Tibial artery (tissue), 4 donors: ENCODE measurements at regions not wholly inside any gene's neighbourhood (a gene's known extent, or its start where the extent isn't known, plus 50 kb on each side); places are given as distances from the start of the nearest gene placed in this dataset.

Source experiments
- DNase-seq, 2 donors: peaks; one replicate each; pipeline ENCODE4 v3.0.0-alpha.2; 2019
- H3K27ac ChIP-seq, 2 donors: fragments of 200-600 bp; sonication (generic) in 1 of 2; 1 replicate in 1 of 2; 2 replicates in 1 of 2; pipeline ENCODE4 v1.5.1; 2018 to 2019; ENCODE audit warnings: mild to moderate bottlenecking in 1 of 2
- H3K27me3 ChIP-seq, 2 donors: fragments of 200-600 bp; sonication (generic) in 1 of 2; one replicate each; pipeline versions ENCODE4 v1.5.1 to v1.6.0; 2016 to 2019
- H3K36me3 ChIP-seq, 3 donors: fragments of 200-600 bp; sonication (generic) in 2 of 3; one replicate each; pipeline ENCODE4 v1.5.1; 2016 to 2019; ENCODE audit warnings: mild to moderate bottlenecking in 2 of 3
- H3K4me1 ChIP-seq, 4 donors: fragments of 200-600 bp; sonication (generic) in 2 of 4; 1 replicate in 3 of 4; 2 replicates in 1 of 4; pipeline ENCODE4 v1.5.1; 2016 to 2019
- H3K4me3 ChIP-seq, 2 donors: fragments of 200-600 bp; sonication (generic) in 1 of 2; 1 replicate in 1 of 2; 2 replicates in 1 of 2; pipeline ENCODE4 v1.5.1; 2018 to 2019; ENCODE audit warnings: mild to moderate bottlenecking in 2 of 2
- H3K9me3 ChIP-seq, 3 donors: fragments of 200-600 bp; sonication (generic) in 1 of 3; one replicate each; pipeline ENCODE4 v1.5.1; 2016 to 2019
- intact Hi-C: fragments of 100-400 bp; cut with DNase I; formaldehyde crosslinking; loops from one replicate; pipeline ENCODE4 v1.15.0; 2023; ENCODE audit warnings: low total_unique reads
- TF ChIP-seq, protein P1 (sequence below), 2 experiments: fragments of 200-600 bp in 1 of 2; fragments of 450-650 bp in 1 of 2; IDR thresholded peaks; one replicate each; pipeline ENCODE4 v1.5.1; 2017 to 2019; ENCODE audit warnings: antibody characterized with exemption in 2 of 2, mild to moderate bottlenecking in 1 of 2, moderate library complexity in 1 of 2

DNA sequence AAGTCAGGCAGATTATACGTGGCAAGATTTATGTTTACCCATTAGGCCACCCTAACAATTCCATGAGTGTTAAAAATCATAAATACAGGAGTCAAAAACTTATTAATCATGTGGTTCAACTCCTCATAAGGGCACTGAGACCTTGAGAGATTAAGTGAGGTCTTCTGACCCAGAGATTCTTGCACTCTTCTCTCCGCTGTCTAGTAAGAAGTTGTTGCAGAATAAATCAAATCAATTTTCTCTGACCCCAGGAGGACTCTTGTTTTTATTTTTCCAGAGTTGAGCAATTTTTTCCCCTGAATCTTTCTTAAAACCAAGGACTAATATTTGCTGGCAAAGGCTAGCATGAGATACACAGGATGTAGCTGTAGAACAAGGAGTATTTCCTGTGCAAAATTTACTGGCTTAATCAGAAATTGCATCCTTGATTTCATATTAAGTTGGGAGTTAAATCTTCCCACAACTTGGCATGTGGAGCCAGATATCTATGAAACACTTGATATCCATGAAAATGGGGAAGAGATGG lies 90.9 kb upstream of the PTHLH start:
- Histone ChIP-seq H3K27ac (no peak overlapping the region), H3K36me3 (no peaks in the 10 kb centered on the region), H3K27me3 (no peaks in the 10 kb centered on the region), H3K9me3 (no peaks in the 10 kb centered on the region), H3K4me3 (no peak overlapping the region), H3K4me1 (peaks cover 0 to 16% (median 0%) of the 10 kb centered on the region in 4 donors)
- intact Hi-C loops = no loop called here
- TF ChIP-seq, protein P1, sequence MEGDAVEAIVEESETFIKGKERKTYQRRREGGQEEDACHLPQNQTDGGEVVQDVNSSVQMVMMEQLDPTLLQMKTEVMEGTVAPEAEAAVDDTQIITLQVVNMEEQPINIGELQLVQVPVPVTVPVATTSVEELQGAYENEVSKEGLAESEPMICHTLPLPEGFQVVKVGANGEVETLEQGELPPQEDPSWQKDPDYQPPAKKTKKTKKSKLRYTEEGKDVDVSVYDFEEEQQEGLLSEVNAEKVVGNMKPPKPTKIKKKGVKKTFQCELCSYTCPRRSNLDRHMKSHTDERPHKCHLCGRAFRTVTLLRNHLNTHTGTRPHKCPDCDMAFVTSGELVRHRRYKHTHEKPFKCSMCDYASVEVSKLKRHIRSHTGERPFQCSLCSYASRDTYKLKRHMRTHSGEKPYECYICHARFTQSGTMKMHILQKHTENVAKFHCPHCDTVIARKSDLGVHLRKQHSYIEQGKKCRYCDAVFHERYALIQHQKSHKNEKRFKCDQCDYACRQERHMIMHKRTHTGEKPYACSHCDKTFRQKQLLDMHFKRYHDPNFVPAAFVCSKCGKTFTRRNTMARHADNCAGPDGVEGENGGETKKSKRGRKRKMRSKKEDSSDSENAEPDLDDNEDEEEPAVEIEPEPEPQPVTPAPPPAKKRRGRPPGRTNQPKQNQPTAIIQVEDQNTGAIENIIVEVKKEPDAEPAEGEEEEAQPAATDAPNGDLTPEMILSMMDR (IDR thresholded peaks at IDR 0.05) = no peak
- DNase-seq = no peak

DNA sequence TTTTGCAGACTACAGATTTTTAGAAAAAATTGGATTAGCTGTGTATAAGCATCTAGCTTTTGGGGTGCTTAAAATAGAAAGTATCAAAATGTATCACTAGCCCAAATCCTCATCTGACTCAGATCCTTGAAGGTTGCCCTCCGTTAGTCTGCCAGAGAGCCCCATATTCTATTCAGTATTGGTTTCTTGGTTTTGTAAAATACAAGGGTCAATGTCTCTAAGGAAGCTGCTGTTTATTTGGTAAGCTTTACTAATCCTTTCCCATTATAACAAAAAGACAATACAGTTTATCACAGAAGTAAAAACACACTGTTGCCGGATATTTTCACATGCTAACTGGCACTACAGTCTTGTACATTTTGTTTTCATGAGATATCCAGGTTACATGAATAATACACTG lies 92.8 kb upstream of the PTHLH start:
- Histone ChIP-seq H3K4me1 (peaks cover 0 to 16% (median 0%) of the 10 kb centered on the region in 4 donors), H3K9me3 (no peaks in the 10 kb centered on the region), H3K27me3 (no peaks in the 10 kb centered on the region), H3K27ac (peak overlapping the region; percentile 2 to 24), H3K4me3 (no peak overlapping the region), H3K36me3 (no peaks in the 10 kb centered on the region)
- intact Hi-C loops = no loop called here
- no peak for DNase-seq
- TF ChIP-seq, protein P1 (IDR thresholded peaks at IDR 0.05) = no peak

DNA sequence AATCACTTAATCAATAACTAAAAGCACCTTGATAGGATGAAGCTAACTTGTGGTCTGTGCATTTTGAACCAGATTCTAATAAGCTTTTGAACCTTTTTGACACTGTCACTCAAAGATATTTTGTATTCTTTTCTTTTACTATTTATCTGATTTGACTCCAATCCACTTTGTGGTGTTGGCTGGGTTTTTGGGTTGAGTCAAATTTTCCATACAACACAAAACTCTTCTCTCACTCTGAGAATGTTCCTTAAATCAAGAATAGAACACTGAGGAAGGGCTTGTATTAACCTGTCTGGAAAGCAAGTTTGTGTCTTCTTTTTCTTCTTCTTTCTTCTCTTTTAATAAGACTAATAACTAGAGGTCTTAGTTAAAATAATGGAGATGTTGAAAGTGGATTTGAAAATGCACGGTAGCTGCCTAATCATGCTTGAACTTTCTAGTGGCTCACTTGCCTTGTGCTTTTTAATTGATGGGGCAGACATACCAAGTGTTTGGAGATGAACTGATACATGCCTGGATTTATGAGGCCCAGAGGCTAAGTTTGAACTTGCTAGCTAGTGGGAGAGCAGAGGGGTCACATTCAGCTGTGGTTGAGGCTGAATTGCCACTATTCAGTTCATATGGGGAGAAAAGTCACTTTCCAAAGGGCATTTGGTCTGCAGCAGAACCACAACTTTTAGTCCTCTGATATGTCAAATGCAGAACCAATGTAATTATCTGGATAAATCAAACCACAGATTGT lies 93.5 kb upstream of the PTHLH start:
- Histone ChIP-seq H3K27me3 (no peaks in the 10 kb centered on the region), H3K36me3 (no peaks in the 10 kb centered on the region), H3K9me3 (no peaks in the 10 kb centered on the region), H3K4me1 (peaks cover 0 to 16% (median 0%) of the 10 kb centered on the region in 4 donors), H3K27ac (no peak overlapping the region), H3K4me3 (no peak overlapping the region)
- DNase-seq = no peak
- TF ChIP-seq, protein P1 (IDR thresholded peaks at IDR 0.05) = no peak
- intact Hi-C loops = no loop called here

DNA sequence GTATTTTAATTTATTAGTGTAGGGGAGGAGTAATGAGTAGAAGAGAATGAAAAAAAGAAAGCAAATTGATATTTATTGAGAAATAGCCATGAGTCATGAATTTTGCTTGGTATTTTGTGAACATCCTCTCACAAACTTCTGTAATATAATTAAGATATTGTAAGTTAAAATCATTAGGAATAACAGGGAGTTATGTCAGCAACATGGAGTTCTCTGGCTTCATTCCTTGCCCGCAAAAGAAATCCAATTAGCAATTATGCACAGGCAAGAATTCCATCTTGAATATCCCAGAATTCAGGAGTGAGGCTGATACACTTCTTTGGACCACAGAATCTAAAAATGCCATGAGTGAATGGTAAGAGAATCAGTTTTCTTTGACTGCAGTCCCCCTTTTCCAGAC lies 94.3 kb upstream of the PTHLH start:
- DNase-seq = no peak
- TF ChIP-seq, protein P1 (IDR thresholded peaks at IDR 0.05) = no peak
- Histone ChIP-seq H3K9me3 (peaks cover 0 to 2% (median under 1%) of the 10 kb centered on the region in 3 donors), H3K4me3 (no peak overlapping the region), H3K4me1 (peaks cover 0 to 16% (median 0%) of the 10 kb centered on the region in 4 donors), H3K36me3 (no peaks in the 10 kb centered on the region), H3K27ac (no peak overlapping the region), H3K27me3 (no peaks in the 10 kb centered on the region)
- intact Hi-C loops = no loop called here

DNA sequence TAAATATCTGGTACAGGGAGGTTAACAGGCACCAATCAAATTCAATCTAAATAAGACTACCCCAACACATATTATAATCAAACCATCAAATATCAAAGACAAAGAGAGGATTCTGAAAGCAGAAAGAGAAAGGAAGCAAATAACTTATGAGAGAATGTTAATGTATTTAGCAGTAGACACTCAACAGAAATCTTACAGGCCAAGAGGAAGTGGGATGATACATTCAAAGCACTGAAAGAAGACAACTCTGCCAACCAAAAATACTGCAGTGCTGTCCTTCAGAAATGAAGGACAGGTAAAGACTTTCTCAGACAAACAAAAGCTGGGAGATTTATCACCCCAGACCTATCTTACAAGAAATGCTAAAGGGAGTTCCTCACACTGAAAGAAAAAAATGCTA lies 95.9 kb upstream of the PTHLH start:
- Histone ChIP-seq H3K27ac (no peak overlapping the region), H3K27me3 (no peaks in the 10 kb centered on the region), H3K4me1 (peaks cover 0 to 16% (median 0%) of the 10 kb centered on the region in 4 donors), H3K9me3 (peaks cover 0 to 6% (median 4%) of the 10 kb centered on the region in 3 donors), H3K36me3 (no peaks in the 10 kb centered on the region), H3K4me3 (no peak overlapping the region)
- TF ChIP-seq, protein P1 (IDR thresholded peaks at IDR 0.05) = no peak
- intact Hi-C loops = no loop called here
- DNase-seq = no peak
